ENCODE measurements at regions not wholly inside any gene's neighbourhood (a gene's known extent, or its start where the extent isn't known, plus 50 kb on each side); places are given as distances from the start of the nearest gene placed in this dataset.
"Not testable (repeated sequence)": the region's sequence is repeated elsewhere in the genome, so short reads cannot be mapped to it uniquely, and the experiment has no call there.

DNA sequence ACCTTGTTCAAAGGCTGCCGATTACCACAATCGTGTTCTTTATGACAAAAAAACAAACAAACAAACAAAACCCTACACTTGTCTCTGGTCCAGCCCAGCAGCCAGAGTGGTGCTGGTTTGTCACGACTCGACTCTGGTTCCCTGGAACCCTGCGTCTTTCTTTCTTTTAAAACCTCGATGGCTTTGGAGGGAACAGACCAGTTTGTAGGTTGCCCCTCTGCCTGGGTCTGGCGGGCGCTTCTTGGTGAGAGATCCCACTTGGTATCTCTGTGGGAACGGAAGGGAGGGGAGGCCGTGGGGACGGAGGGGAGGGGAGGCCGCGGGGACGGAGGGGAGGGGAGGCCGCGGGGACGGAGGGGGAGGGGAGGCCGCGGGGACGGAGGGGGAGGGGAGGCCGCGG is 176.2 kb upstream of the ZNF469 start:
- H3K4me3 ChIP-seq; H3K36me3 ChIP-seq (replicated peaks in 1 of 2); H3K27me3 ChIP-seq; H3K4me1 ChIP-seq (replicated peaks in 1 of 2); intact Hi-C loops (cut with DNase I); H3K9me3 ChIP-seq (replicated peaks in 1 of 3); H3K27ac ChIP-seq: not testable (repeated sequence)
- 78 to 88% (median 85%) methylated on average over 6 to 11 of the region's 22 CpGs for WGBS, 4 donors
- DNase-seq = peak in 1 of 7 donors; percentile 4

DNA sequence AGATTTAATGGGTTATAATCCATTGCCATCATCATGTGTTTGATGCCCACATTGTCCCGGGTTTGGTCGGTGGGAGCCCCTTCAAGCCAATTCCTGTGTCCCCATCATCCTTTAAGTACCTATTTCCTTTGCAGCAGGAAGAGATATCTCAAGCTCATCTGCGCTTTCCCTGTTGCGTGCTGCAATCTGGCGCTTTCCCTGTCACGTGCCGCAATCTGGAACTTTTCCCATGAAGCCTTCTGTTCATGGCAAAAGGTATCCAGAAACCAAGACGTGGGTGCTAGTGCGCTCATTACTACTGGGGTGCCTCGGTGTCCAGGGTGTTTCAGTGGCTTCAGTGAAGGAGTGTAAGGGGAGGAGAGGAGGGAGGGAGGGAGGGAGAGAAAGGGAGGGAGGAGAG is 174.6 kb upstream of the ZNF469 start:
- H3K27ac ChIP-seq = no peak overlapping the region
- H3K27me3 ChIP-seq = no peaks in the 10 kb centered on the region
- no peak for DNase-seq
- no peaks in the 10 kb centered on the region for H3K36me3 ChIP-seq (replicated peaks in 1 of 2)
- no peaks in the 10 kb centered on the region for H3K9me3 ChIP-seq (replicated peaks in 1 of 3)
- WGBS, 4 donors = 74 to 91% (median 84%) methylated on average over 10 of the region's 10 CpGs
- no peaks in the 10 kb centered on the region for H3K4me1 ChIP-seq (replicated peaks in 1 of 2)
- TF ChIP-seq POLR2A (IDR thresholded peaks at IDR 0.05) (no peak), CTCF (IDR thresholded peaks at IDR 0.05) (no peak)
- H3K4me3 ChIP-seq = no peak overlapping the region
- intact Hi-C loops (cut with DNase I) = no loop called here

GRCh38 chr16:88208776-88209175 is 174.0 kb upstream of the ZNF469 start:
- H3K27me3 ChIP-seq; H3K4me3 ChIP-seq; intact Hi-C loops (cut with DNase I); H3K36me3 ChIP-seq (replicated peaks in 1 of 2); H3K4me1 ChIP-seq (replicated peaks in 1 of 2); H3K9me3 ChIP-seq (replicated peaks in 1 of 3); DNase-seq; H3K27ac ChIP-seq: not testable (repeated sequence)
- WGBS, 4 donors = 56 to 63% (median 60%) methylated on average over 5 of the region's 5 CpGs; no CpG with 5 or more reads in 1 of the 4 donors

DNA sequence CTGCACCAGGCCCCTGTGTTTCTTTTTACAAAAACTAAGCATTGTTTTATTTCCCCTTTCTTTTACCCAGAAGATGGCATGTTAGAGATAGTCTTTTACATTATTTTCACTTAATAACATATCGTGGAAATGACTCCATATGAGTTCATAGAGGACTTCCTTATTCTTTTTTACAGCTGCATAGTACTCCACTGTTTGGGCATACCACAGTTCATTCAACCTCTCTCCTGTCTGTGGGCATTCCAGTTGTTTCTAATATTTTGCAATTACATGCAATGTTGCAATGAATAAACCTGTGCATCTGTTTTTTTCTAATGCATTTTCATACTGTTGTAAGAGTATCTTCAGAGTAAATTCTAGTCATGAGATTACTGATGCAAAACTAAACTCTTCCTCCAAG is 173.2 kb upstream of the ZNF469 start:
- H3K4me1 ChIP-seq (replicated peaks in 1 of 2); H3K9me3 ChIP-seq (replicated peaks in 1 of 3); intact Hi-C loops (cut with DNase I); H3K27me3 ChIP-seq; H3K4me3 ChIP-seq; H3K36me3 ChIP-seq (replicated peaks in 1 of 2); H3K27ac ChIP-seq; DNase-seq: not testable (repeated sequence)
- WGBS, 4 donors = 61 to 87% (median 79%) methylated on average over 1 of the region's 1 CpG

DNA sequence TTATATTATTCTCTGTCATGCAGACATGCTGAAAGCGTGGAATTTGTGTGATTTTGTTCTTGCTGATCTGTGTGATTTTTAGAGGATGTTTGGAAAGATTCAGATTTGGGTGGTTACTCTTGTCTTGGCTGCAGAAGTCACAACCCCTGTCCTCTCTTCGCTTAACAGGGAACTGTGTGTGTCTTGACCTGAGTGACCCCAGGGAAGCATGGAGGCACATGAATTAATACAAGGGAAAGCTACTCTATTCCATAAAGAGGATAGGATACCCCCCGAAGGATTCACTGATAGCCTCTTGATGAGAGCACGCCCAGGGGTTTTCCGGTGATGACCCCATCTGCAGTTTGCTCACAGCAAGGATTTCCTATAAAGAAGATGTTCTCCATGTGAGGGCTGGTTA is 168.8 kb upstream of the ZNF469 start:
- H3K36me3 ChIP-seq (replicated peaks in 1 of 2); H3K9me3 ChIP-seq (replicated peaks in 1 of 3); H3K27me3 ChIP-seq; H3K4me3 ChIP-seq; intact Hi-C loops (cut with DNase I); H3K27ac ChIP-seq; H3K4me1 ChIP-seq (replicated peaks in 1 of 2): not testable (repeated sequence)
- WGBS, 4 donors = 85 to 91% (median 86%) methylated on average over 3 to 4 of the region's 5 CpGs
- peak in 1 of 7 donors; percentile 17 for DNase-seq

- intact Hi-C loops (cut with DNase I); H3K27me3 ChIP-seq; DNase-seq; H3K4me1 ChIP-seq (replicated peaks in 1 of 2); H3K36me3 ChIP-seq (replicated peaks in 1 of 2); H3K4me3 ChIP-seq; H3K9me3 ChIP-seq (replicated peaks in 1 of 3); H3K27ac ChIP-seq: not testable (repeated sequence)
- WGBS, 4 donors = 70 to 78% (median 76%) methylated on average over 14 to 29 of the region's 29 CpGs
Measured at GRCh38 chr16:88221001-88221761, 161.6 kb upstream of the ZNF469 start.

DNA sequence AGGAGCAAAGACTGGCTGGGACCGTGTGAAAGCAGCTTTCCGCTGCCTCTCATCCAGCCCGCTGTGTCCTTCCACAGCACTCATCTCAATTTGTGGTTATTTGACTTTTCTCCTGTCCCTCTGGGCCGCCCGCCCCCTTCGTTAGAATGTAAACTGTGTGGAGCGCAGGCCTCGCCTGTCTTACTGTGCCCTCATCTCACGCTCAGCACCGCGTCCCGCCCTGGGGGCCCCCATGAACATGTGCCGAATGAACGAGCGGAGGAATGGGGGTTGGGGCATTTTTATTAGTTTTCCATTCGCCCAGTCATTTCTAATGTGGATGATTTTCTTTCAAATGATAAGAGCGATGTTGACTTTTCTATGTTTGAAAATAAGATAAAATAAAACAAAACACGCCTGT is 159.1 kb upstream of the ZNF469 start:
- WGBS, 4 donors = 80 to 88% (median 82%) methylated on average over 16 to 18 of the region's 18 CpGs
- H3K4me3 ChIP-seq; intact Hi-C loops (cut with DNase I); DNase-seq; H3K36me3 ChIP-seq (replicated peaks in 1 of 2); H3K27ac ChIP-seq; H3K4me1 ChIP-seq (replicated peaks in 1 of 2); H3K9me3 ChIP-seq (replicated peaks in 1 of 3); H3K27me3 ChIP-seq: not testable (repeated sequence)

GRCh38 chr16:88224131-88224898 is 158.4 kb upstream of the ZNF469 start:
- intact Hi-C loops (cut with DNase I); DNase-seq; H3K27me3 ChIP-seq; H3K4me1 ChIP-seq (replicated peaks in 1 of 2); H3K9me3 ChIP-seq (replicated peaks in 1 of 3); H3K27ac ChIP-seq; H3K36me3 ChIP-seq (replicated peaks in 1 of 2); H3K4me3 ChIP-seq: not testable (repeated sequence)
- WGBS, 4 donors = 84 to 89% (median 86%) methylated on average over 18 to 34 of the region's 34 CpGs

GRCh38 chr16:88225640-88226230 is 157.0 kb upstream of the ZNF469 start:
- H3K27ac ChIP-seq; H3K36me3 ChIP-seq (replicated peaks in 1 of 2); DNase-seq; H3K27me3 ChIP-seq; H3K9me3 ChIP-seq (replicated peaks in 1 of 3); H3K4me1 ChIP-seq (replicated peaks in 1 of 2); intact Hi-C loops (cut with DNase I); H3K4me3 ChIP-seq: not testable (repeated sequence)
- WGBS, 4 donors = 79 to 91% (median 89%) methylated on average over 3 to 10 of the region's 10 CpGs

DNA sequence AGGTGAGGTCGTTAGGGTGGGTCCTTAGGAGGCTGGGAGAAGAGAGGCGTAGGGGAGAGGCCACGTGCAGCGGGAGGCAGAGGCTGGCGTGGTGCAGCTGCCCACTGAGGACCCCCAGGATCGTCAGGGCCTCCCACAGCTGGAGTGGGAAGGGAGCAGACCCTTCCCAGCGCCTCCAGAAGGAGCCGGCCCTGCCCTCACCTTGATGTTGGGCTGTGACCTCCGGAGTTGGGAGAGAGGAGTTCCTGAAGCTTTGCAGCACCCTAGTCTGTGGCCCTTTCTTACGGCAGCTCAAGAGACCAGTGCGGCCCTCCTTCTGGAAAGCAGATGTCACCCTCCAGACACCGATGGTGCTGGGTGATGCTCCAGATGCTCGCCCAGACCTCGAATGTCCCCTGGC is 156.5 kb upstream of the ZNF469 start:
- H3K9me3 ChIP-seq (replicated peaks in 1 of 3); H3K27ac ChIP-seq; H3K36me3 ChIP-seq (replicated peaks in 1 of 2); intact Hi-C loops (cut with DNase I); DNase-seq; H3K27me3 ChIP-seq; H3K4me1 ChIP-seq (replicated peaks in 1 of 2); H3K4me3 ChIP-seq: not testable (repeated sequence)
- WGBS, 4 donors = 92 to 96% (median 94%) methylated on average over 10 to 14 of the region's 14 CpGs

Data from adrenal gland (tissue), 9 donors.